NCI-H748 (cell line): ENCODE measurements at regions not wholly inside any gene's neighbourhood (a gene's known extent, or its start where the extent isn't known, plus 50 kb on each side); places are given as distances from the start of the nearest gene placed in this dataset.

ENCODE experiments used
- DNase-seq: peaks from one replicate; lab custom pipeline; 2025; ENCODE audit not compliant: unreplicated experiment; lab: John Stamatoyannopoulos, UW

DNA sequence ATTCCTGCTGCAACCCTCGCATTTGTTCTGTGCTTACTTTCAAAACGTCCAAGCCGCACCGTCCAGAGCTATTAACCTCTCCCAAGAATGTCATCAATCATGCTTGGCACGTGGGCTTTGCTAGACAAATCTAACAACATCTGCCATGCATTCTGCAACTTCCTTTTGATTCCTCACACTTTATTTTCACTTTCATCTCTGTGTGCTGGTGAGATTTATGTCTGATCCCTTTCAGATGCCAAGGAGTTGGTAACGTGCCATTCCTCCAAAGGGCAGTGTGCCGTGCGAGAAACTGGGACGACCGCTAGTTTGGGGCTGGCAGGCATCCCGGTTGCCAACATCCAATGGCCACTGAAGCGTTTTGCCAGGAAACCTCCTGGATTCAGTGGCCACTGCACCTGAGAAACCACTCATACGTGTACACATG, 230.0 kb upstream of the PARD3B start:
- DNase-seq = no peak

GRCh38 chr2:204317640-204318039, 227.6 kb upstream of the PARD3B start:
- DNase-seq = no peak

DNA sequence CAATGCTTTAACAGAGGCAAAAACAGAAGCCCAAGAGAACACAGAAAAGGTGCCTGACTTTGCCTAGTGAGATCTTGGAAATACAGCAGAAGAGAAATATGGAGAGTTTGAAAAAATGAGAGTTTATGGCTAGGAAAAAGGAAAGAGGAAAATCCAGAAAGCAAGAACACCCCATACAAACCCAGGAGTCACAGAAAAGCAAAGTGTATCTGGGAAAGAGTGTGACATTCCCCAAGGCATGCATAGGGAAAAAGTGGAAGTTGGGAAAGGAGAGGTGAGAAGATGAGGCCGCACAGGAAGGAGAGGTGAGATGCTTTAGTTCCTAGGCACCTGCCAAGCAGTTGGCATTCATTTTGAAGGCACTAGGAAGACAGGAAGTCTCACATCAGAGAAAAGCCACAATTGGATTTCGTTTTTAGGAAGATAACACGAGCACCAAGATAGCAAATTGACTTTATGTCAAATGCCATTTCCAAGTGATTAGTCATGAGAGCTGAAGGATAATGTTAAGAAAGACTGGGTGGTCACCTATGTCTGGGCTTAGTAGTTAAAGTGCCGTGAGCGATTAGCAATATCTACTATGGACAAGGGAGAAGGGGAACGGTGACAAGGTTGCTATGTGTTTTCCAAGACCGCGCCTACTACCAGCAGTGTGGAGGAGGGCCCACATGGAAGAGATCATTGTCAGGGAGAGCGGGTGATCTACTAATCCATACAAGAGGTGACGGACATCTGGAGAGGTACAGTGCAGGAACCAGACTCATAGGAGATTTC, 224.1 kb upstream of the PARD3B start:
- DNase-seq = no peak

DNA sequence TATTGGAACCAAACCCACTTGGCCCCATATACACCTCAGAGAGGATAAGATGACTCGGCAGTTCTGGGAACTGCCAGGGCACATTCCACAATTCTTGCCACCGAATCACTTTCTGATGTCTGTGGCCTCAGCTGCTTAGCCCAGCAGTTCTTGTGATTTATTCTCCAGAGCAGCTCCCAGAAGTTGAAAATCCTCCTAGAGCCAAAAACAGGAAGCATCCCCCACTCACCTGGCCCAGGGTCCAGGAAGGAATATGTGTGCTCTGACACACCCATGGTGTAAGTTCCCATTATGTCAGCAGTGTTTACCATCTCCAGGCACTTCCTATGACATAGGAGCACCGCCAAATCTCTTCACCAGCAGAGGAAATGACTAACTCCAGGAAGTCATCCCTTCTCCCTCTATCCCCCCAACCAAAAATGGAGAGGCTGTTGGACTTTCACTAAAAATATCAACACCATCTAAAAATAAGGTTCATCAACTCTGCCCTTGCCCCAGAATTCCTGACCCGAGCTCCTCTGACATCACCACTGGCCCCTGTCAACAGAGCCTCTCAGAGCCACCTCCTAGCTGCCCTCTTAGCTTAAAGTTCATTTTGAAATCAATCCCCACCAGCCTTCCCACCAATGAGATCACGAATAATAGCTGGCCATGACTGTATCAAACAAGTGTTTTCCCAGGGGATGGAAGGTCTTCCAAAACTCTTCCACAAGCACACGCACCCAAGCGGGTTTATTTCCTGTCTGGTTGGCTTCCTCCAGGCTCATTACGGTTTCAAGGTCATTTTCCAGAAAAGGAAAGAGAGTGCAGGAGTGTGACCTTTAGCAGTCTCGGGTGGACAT, 223.1 kb upstream of the PARD3B start:
- peak; percentile 39 for DNase-seq

GRCh38 chr2:204325468-204325867, 219.8 kb upstream of the PARD3B start:
- DNase-seq = peak; percentile 89

DNA sequence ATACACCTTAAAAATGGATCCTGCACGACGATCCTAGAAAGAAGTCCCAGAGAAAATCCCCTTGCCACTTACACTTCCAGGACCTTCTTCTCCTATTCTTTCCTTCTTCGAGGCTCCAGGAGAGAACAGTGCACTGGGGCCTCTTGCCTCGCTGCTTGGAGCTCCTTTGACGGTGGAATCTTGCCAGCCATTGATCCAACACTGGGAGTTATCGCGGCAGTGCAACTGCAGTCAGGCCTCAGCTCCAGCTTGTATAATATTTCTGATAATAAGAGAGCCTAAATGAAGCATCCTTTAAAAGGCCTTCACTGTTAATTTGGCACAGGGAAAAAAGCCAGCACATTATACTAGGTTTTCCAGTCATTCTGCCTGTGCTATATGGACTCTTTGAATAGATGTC, 216.9 kb upstream of the PARD3B start:
- DNase-seq = no peak

GRCh38 chr2:204329016-204329415, 216.3 kb upstream of the PARD3B start:
- DNase-seq = no peak

DNA sequence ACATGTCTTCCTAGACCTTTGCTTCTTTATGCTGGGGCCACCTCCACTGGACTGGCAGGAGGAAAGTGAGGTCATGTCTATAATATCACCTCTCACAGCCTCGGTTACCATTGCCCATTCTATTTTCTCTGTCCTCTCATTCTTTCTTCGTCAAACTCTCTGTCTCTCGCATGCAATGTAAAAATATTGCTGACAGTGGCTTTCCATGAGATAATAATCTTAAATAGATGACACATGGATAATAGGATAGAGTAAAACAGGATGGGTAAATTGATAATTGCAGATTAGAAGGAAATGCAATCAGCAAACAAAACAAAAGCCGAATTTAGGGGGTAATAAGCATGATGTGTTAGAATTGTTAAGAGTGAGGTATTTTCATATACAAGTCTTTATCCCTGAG, 215.7 kb upstream of the PARD3B start:
- no peak for DNase-seq

GRCh38 chr2:204331180-204331579, 214.1 kb upstream of the PARD3B start:
- no peak for DNase-seq

- DNase-seq = no peak
These were observed 213.3 kb upstream of the PARD3B start for GRCh38 chr2:204331988-204332387.

DNA sequence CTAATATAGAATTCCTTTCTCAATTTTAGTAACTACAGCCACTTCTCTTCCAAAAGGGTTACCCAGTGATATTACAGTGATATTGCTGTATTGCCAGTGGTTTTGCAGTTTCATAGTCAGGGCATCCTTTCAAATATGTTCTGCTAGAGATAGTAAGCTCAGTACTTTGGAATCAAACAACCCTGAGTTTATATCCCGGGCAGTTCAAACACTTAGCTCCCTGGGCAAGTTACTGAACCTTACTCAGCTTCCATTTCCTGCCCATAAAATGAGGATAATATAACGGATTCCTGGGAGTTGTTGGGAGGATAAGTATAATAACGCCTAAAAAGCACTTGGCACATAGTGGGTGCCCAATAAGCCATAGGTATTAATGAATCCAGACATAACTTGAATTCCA, 212.6 kb upstream of the PARD3B start:
- no peak for DNase-seq

DNA sequence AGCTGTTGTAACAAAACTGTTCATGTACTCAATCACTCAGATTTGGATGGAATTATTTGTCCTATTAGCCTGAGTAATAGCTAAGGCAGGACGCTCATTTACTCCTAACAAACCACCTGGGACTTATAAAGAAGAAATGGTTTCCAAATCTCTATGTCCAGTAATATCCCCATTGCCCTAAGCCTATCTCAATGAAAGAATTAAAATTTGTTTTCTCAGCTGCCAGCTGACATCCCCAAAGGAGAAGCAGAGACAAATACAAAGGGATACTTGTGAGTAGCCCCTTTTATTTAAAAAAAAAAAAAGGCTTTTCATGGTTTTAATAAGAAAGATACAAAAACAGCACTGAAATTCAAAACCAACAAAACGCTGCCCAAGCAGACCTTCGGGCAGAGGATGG, 211.4 kb upstream of the PARD3B start:
- no peak for DNase-seq

GRCh38 chr2:204335451-204336058, 209.7 kb upstream of the PARD3B start:
- peak; percentile 52 for DNase-seq

DNA sequence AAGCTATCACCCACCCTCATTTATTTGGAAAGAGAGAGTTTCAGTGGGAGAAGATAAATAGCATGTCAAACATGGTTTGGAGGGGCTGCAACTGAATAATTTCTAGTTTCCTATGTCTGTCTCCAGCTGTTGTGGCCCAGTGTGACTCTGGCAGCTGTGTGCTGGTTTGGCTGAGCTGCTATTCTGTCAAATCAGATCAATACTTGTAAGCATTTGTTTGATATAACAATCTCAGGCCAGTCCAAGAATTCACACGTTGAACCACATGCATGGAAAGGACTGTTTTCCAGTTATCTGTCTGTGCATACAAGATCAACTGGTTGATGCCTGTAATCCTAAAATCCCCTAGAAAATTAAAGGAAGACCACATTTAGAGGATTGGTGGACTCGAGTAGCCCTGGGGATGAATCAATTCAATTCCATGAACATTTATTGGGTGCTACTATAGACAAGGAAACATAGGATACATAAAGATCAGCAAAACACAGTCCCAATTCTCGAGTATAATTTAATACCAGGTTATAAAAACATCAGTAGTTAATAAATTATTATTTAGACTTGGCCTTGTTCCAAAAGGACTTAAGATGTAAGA, 209.0 kb upstream of the PARD3B start:
- DNase-seq = peak; percentile 52

- no peak for DNase-seq
These were observed 207.6 kb upstream of the PARD3B start for GRCh38 chr2:204337638-204338037.

- DNase-seq = peak; percentile 60
These were observed 206.0 kb upstream of the PARD3B start for GRCh38 chr2:204339212-204339715.

DNA sequence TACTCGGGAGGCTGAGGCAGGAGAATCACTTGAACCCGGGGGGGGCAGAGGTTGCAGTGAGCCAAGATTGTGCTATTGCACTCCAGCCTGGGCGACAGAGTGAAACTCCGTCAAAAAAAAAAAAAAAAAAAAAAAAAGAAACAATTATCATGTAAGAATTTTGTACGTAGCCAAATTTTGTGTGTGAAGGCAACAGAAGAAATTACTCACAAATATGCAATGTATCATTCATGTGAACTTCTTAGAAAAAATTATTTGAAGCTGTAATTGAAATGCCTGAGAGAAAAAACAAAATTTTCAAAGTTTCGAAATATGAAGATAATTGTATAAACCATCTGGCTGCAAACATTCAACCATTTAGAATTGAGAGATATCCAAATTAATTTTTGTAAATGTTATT, 204.8 kb upstream of the PARD3B start:
- no peak for DNase-seq

DNA sequence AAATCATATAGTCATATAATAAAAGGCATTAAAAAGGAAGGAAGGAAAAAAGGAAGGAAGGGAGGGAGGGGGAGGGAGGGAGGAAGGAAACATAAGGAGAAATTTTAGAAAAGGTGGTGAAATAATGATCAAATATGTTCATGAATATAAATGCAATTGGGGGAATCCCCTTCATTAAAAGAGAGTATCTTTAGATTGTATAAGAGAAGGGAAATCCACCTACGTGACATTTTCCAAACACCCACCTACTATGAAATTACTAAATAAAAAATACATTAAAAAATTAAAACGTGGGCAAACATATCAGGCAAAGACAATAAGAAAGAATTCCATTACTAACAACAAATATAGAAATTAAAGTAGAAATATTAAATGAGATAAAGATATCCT, 203.4 kb upstream of the PARD3B start:
- DNase-seq = no peak

- peak; percentile 24 for DNase-seq
These were observed 201.6 kb upstream of the PARD3B start for GRCh38 chr2:204343685-204344084.

DNA sequence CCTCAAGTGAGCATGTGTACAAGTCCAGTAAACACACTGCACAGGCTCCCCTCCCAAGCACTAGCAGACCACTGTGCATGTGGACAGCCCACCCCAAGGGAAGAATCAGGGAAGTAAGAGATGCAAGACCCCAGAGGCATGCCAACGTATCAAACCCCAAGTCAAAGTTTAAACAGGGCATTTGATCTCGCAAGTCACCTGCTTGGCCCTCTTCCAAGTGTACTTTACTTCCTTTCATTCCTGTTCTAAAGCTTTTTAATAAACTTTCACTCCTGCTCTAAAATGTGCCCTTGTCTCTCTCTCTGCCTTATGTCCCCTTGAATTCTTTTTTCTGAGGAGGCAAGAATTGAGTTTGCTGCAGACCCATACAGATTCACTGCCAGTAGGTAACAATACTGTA, 201.2 kb upstream of the PARD3B start:
- no peak for DNase-seq

DNA sequence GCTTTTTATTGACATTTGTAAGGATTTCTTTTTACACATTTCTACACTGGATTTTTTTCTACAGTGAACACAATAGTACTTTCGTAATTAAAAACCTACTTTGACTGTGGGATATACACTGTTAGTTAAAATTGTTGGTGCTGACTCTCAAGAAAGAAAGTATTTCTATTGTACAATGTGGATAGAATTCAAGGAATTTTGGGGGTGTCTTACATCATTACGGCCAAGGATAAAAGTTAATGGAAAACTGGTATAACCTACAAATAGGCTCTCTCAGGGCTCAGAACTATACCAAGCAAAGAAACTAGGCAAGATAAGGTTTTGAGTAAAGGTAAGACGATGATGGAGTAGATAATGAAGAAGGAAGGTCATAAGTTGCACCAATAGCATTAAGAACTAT, 198.4 kb upstream of the PARD3B start:
- no peak for DNase-seq
